ENCODE measurements at regions not wholly inside any gene's neighbourhood (a gene's known extent, or its start where the extent isn't known, plus 50 kb on each side); places are given as distances from the start of the nearest gene placed in this dataset.
A peak's percentile ranks its signal among the peaks of the same experiment; 100 is the strongest.
"Not testable (repeated sequence)": the region's sequence is repeated elsewhere in the genome, so short reads cannot be mapped to it uniquely, and the experiment has no call there.

- DNase-seq (ENCODE audit: low read depth): peak; percentile 66
These were observed 136.7 kb upstream of the C1QTNF7 start for GRCh38 chr4:15291122-15291521.

DNA sequence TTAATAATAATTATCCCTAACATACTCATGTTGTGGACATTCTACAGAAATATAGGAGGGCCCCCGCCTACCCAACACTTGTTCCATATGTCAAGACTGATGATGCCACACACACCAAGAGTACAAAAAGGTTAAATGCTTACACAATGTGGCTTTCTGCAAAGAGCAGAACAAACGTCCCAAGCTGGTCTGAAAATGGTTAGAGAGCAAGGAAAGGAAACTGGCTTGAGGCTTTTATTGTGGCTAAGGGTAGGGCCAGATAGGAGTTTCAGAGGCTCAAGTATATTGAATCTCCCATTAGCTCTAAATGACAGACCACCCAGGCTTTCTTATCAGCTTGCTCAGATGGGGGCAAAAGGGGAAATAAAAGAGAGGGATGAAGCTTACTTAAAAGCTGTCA, 134.1 kb upstream of the C1QTNF7 start:
- no peak for DNase-seq (ENCODE audit: low read depth)

- DNase-seq (ENCODE audit: low read depth): peak; percentile 6
These were observed 133.6 kb upstream of the C1QTNF7 start for GRCh38 chr4:15294202-15294601.

DNA sequence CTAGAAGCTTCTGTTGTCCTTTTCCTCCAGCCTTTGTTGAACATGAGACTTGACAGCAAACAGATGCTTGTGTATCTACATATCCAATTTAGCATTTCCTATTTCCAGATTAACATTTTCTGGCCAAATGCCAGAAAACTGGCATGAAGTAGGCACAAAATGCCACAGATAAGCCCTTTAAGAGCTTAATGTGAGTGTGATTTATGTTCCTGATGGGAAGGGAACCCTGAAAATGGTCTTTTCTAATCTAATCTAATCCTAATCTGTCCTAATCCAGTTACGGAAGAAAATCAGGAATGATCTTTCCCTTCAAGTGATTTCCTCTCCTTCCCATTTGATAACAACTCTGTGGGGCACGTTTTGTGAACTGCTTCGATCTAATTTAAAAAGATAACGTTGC, 133.0 kb upstream of the C1QTNF7 start:
- DNase-seq (ENCODE audit: low read depth): no peak

- no peak for DNase-seq (ENCODE audit: low read depth)
These were observed 132.2 kb upstream of the C1QTNF7 start for GRCh38 chr4:15295421-15296162.

GRCh38 chr4:15297344-15297743, 130.5 kb upstream of the C1QTNF7 start:
- DNase-seq (ENCODE audit: low read depth): no peak

GRCh38 chr4:15299627-15300026, 128.2 kb upstream of the C1QTNF7 start:
- DNase-seq (ENCODE audit: low read depth): no peak

GRCh38 chr4:15303052-15303641, 124.7 kb upstream of the C1QTNF7 start:
- peak; percentile 89 for DNase-seq (ENCODE audit: low read depth)

GRCh38 chr4:15314974-15315373, 112.9 kb upstream of the C1QTNF7 start:
- peak; percentile 70 for DNase-seq (ENCODE audit: low read depth)

DNA sequence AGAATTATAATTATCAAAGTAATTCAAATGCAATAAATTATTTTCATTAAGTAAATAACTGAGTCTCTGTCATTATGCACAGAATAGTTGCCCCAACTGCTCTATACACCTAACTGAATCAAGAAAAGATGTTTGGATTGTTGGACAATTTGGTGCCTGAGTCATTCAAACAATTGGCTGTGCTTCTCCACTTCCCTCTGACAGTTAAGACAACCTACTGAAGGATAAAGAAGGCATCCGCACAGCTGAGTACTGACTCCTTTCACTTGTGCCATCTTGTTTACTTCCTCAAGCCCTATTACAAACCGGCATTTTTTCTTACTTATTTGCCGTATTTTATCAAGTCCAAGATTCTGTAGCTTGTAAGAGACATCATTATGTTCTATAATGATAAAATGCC, 110.6 kb upstream of the C1QTNF7 start:
- DNase-seq (ENCODE audit: low read depth): no peak

GRCh38 chr4:15318621-15319348, 109.0 kb upstream of the C1QTNF7 start:
- DNase-seq (ENCODE audit: low read depth): no peak

DNA sequence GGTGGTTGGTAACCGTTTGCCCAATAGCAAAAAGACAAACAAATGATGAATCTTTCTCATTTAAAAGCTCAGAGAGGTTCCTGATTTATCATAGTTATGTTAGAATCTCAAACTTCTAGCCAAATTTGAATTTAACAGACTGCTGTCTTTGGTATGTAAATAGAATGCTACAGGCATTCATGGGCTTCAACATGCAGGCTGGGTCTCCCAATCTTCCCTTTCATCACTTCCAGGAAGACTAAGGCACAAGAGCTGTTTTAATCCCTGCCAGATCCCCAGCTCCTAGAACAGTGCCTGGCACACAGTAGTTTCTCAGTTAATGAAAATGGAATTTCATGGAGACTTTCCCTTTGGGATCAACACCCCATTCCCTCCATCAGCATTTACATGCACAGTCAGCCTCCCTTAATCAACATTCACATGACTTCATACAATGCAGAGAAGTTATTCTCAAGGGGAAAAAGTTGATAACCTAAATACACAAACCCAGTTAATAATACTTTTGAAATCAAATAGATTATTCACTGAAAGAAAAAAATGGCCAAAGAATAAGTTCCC, 107.6 kb upstream of the C1QTNF7 start:
- DNase-seq (ENCODE audit: low read depth): no peak

GRCh38 chr4:15322006-15322405, 105.8 kb upstream of the C1QTNF7 start:
- no peak for DNase-seq (ENCODE audit: low read depth)

DNA sequence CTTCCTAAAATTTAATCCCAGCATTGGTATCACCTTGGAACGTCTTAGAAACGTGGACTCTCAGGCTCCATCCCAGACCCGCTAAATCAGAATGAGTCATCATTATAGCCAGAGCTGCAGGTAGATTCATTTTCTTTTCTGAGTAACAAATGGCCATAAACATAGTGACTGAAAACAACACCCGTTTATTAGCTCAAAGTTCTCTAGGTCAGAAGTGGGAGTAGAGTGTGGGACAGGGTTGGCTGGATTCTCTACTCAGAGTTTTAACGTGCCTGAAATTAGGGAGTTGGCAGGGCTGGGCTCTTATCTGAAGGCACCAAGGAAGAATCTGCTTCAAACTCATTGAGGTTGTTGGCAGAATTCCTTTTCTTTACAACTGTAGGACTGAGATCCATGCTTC, 101.8 kb upstream of the C1QTNF7 start:
- no peak for DNase-seq (ENCODE audit: low read depth)

DNA sequence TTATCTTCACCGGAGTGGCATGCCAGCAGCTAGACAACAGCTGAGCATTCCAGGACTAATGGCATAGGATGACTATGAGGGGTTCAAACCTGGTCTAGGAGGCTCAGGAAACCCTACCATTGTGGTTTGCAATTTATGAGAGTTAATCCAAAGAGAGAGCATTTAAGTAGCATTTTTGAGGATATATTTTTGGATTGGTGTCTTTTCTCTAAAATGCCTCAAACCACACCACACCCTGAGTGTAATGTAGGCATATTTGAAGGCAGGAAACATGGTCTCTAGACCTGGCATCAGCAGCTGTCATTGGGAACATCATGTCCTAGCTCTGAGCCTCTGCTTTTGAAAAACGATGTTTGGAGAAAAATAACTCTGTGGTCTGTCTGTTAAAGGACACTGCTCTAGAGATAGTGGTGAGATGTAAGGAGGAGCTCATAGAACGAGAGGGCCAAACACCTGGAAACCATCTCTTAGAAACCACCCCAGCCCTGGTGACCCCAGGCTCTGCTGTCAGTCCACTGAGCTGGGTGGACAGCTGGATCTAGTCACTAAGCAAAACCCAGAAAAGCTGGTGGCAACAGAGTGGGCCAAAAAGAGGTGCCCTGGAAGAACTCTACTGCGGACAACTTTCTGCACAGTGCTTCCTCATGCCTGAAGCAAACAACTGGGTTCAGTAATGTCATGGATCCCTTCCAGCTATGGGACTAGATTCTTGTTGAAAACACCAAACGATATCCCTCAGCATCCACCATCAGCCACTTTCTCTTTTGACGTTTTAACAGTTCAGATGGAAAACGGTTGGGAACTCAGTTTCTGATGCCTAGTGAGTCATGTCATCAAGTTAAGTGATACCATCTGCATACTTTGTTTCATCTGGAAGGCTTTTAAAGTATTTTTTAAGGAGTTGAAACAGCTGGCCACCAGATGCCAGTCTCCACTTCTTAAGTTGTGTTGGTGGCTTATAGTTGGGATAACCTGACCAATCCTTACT, 100.2 kb upstream of the C1QTNF7 start:
- DNase-seq (ENCODE audit: low read depth): no peak

DNA sequence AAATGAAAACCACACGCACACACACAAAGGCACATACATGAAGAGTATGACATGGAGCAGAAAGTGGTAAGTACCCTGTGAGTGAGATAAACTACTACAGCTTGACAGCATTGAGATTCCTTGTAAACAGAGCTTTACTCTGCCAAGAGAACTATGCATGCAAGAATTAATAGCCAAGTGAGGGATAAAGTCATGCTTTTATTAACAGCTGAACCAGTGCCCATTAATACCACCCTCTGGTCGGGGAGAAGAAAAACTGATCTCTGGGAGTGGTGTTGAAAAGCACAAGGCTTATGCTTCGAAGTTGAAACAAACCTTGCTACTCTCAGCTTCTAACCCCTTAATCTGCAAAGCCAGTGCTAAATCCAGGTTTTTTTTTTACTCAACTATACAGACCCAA, 95.9 kb upstream of the C1QTNF7 start:
- DNase-seq (ENCODE audit: low read depth): peak; percentile 51

DNA sequence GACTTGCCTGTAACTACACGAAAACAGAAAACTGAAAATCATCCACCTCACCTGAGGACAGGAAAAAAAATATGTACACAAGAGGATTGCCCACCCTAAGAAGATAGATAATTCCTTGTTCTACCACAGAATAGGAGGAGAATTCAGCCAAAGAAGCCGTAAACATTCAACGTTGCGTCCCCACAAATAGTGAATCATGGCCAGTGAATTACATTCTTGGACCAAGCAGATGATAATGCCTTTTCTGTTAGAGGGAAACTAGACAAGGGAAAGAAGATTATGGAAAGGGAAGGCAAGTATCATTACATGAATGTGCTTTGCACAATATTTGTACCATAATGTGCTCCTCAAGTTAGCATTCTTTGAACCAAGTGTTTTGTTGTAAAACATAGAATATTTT, 95.5 kb upstream of the C1QTNF7 start:
- peak; percentile 58 for DNase-seq (ENCODE audit: low read depth)

DNA sequence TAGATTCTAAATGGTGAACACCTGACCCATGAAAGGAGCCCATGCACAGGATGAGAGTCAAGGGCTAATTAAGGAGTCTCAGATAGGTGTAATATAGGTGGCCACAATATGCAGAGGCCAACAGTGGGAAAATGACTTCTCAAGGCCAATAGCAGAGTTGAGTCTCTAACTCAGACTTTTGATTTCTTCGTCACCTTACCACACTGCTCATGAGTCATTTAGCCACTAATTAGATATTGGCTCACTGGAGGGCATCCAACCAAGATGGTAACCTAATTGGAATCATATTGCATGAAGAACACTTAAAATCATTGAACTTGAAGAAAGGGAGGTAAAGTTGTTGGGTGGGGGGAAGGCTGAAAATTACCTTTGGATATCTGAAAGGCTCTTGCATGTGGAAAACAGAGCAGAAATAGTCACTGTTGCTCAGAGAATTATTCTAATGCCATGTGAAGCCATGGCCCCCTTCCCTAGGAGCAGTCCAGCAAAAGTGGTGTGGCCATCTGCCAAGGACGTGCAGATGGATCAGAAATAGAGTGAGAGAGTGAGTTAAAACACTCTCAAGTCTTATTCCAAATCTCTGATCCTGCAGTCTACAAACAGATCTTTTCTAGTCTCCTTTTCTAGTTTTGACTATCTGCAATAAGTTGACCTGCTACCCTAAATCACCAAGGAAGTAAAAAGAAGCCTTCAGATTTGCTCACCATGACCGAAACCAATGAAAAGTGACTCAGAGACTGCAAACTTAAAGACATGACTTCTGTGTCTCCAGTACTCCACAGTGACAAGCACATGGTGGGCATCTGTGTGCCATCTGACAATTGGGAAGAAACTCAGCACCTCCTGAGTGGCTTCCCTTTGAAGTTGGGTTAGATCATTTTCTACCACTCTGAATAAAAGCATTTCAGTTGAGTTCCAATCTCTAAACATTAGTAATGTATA, 93.9 kb upstream of the C1QTNF7 start:
- no peak for DNase-seq (ENCODE audit: low read depth)

DNA sequence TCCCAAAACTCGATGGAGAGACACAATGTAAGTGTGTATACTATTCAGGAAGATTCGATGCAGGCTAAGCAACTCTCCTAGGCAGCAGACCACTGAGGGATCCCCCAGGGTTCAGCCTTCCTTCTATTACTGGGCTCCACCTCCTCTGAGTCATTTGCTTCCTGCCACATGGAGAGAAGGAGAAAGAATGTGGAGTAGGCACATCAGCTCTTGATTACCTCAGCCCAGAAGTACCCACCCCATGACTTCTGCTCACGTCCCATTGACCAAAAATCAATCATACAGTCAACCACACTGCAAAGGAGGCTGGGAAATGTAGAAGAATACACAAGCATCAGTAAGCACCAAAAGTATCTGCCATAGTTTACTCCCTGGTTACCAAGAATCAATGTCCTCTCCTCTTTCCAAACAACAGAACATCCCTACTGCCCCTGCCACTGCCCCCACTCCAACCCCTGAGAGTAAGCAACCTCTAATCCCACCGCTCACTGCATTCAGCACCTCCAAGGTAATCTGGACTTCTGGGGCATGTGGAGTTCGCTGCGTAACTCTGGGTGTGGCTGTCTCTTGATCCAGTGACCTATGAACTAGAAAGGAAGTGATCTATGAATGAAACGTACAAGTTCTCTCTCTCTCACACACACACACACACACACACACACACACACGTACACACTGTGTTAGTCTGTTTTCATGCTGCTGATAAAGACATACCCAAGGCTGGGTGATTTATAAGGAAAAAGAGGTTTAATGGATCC, 91.2 kb upstream of the C1QTNF7 start:
- DNase-seq (ENCODE audit: low read depth): peak; percentile 84

DNA sequence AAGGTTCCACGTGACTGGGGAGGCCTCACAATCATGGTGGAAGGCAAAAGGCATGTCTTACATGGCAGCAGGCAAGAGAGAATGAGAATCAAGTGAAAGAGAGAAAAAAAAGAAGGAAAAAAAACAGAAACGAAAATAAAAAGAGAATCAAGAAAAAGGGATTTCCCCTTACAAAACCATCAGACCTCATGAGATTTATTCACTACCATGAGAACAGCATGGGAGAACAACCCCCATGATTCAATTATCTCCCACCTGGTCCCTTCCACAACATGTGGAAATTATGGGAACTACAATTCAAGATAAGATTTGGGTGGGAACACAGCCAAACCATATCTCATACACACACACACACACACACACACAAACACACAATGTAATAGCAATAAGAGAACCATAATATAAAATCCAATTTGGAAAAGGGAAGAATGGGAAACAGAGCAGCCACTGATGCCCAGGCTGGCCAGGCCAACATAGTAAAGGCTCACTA, 90.6 kb upstream of the C1QTNF7 start:
- not testable (repeated sequence) for DNase-seq (ENCODE audit: low read depth)
